ENCODE measurements at regions not wholly inside any gene's neighbourhood (a gene's known extent, or its start where the extent isn't known, plus 50 kb on each side); places are given as distances from the start of the nearest gene placed in this dataset.

DNA sequence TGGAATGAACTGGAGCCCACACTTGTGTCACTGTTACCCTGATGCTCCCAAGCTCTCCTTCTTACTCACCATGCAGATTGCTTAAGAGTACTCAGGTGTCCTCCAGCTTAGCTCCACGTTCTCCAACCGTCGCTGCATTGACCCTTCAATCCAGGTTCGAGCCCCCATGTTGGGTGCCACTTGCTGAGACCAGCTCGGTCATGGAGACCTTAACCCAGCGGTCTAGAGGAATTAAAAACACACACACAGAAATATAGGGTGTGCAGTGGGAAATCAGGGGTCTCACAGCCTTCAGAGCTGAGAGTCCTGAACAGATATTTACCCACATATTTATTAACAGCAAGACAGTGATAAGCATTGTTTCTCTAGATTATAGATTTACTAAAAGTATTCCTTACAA, 229.1 kb upstream of the APCDD1 start:
- TF ChIP-seq TCF7L2 (IDR thresholded peaks at IDR 0.05; ENCODE audit: low read depth, low read length) (no peak), POLR2AphosphoS5 (IDR thresholded peaks at IDR 0.05; ENCODE audit: low read depth, low read length) (no peak)

Data from Panc1 (cell line).